Astrocyte of the cerebellum (primary cell): ENCODE measurements at regions not wholly inside any gene's neighbourhood (a gene's known extent, or its start where the extent isn't known, plus 50 kb on each side); places are given as distances from the start of the nearest gene placed in this dataset.

Source experiments
- DNase-seq: peaks from one replicate; pipeline ENCODE4 v3.0.0-alpha.2; 2011; ENCODE audit warnings: low read depth
- H3K4me3 ChIP-seq: 2 replicates; pipeline ENCODE4 v1.5.1; 2011; ENCODE audit warnings: mild to moderate bottlenecking, low read depth, low read length, moderate library complexity
- CTCF ChIP-seq: IDR thresholded peaks from 2 replicates; pipeline ENCODE4 v1.5.1; 2012; ENCODE audit warnings: low read length, low read depth, moderate library complexity, mild to moderate bottlenecking; ENCODE audit errors: missing control alignments
- in situ Hi-C: cut with HindIII; loops from 2 replicates; pipeline ENCODE4 v1.10.0; 2017; ENCODE audit warnings: low sequenced_read_pairs

GRCh38 chr4:123503698-123504363 lies 107.2 kb downstream of the SPRY1 start:
- in situ Hi-C loops, result no loop called here
- no peak for TF ChIP-seq CTCF
- no peak for DNase-seq
- no peak overlapping the region for H3K4me3 ChIP-seq

- no peak for TF ChIP-seq CTCF
- peak; percentile 59 for DNase-seq
- in situ Hi-C loops, result no loop called here
- peak overlapping the region; percentile 42 for H3K4me3 ChIP-seq
Measured at GRCh38 chr4:123505095-123506010, 108.8 kb downstream of the SPRY1 start.

GRCh38 chr4:123506011-123506695 lies 109.6 kb downstream of the SPRY1 start:
- TF ChIP-seq CTCF, result no peak
- H3K4me3 ChIP-seq, result peak overlapping the region; percentile 42
- in situ Hi-C loops, result no loop called here
- no peak for DNase-seq

- no peak overlapping the region for H3K4me3 ChIP-seq
- in situ Hi-C loops, result no loop called here
- no peak for TF ChIP-seq CTCF
- DNase-seq, result no peak
Measured at GRCh38 chr4:123507376-123507775, 110.8 kb downstream of the SPRY1 start.

- no peak overlapping the region for H3K4me3 ChIP-seq
- no peak for DNase-seq
- no peak for TF ChIP-seq CTCF
- in situ Hi-C loops, result no loop called here
Measured at GRCh38 chr4:123510221-123510620, 113.6 kb downstream of the SPRY1 start.

- no peak for TF ChIP-seq CTCF
- no peak for DNase-seq
- no peak overlapping the region for H3K4me3 ChIP-seq
- in situ Hi-C loops, result no loop called here
Measured at GRCh38 chr4:123510659-123511058, 114.1 kb downstream of the SPRY1 start.
